Kidney glomerular epithelial cell (primary cell): ENCODE measurements at regions not wholly inside any gene's neighbourhood (a gene's known extent, or its start where the extent isn't known, plus 50 kb on each side); places are given as distances from the start of the nearest gene placed in this dataset.

Source experiments
- DNase-seq: peaks from one replicate; lab custom pipeline; 2025; lab: John Stamatoyannopoulos, UW

- DNase-seq, result no peak
These were observed 50.8 kb upstream of the INCENP start for GRCh38 chr11:62073061-62073460.

DNA sequence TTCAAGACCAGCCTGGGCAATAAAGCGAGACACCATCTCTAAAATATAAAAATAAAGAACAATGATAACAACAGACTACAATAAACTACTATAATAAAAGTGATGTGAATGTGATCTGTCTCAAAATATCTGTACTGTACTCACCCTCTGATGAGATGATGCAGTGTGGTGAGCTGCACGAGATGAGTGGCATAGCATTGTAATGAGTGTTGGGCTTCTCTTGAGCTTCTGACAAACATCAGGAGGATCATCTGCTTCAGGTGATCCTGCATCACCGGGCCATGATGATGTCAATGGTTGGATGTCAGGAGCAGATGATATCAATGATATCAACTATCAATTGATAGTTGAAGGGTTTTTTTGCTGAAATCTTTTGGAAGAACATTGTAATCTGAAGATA lies 52.4 kb upstream of the INCENP start:
- DNase-seq, result no peak

- no peak for DNase-seq
These were observed 53.6 kb upstream of the INCENP start for GRCh38 chr11:62069986-62070919.

GRCh38 chr11:62069374-62069773 lies 54.4 kb upstream of the INCENP start:
- DNase-seq, result no peak

DNA sequence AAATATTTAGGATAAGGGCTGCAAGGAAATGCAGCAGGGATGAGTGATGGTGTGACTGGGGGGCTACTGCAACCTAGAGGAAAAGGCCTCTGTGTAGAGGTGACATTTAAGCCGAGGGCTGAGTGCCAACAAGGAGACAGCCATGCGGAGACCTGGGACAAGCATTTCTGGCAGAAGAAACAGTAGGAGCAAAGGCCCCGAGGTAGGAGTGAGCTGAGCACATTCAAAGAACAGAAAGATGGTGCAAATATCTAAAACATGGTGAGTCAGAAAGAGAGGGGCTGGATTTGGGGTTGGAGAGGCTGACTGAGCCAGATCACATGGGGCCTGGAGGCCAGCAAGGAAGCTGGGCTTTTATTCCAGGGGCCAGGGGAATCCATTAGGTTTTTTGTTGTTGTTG lies 55.1 kb upstream of the INCENP start:
- no peak for DNase-seq

DNA sequence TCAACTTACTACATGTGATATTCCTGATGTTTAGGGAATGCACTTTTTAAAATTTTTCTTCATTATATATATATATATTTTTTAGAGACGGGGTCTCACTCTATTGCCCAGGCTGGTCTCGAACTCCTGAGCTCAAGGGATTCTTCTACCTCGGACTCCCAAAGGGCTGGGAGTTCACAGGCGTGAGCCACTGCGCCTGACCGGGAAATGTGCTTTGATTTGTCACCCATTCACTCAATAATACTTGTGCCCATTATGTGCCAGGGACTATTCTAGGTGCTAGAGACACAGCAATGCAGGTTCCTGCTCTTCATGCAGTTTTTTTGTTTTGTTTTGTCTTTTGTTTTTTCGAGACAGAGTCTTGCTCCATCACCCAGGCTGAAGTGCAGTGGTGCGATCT lies 56.1 kb upstream of the INCENP start:
- DNase-seq, result no peak

- DNase-seq, result no peak
These were observed 59.6 kb upstream of the INCENP start for GRCh38 chr11:62064221-62064620.

GRCh38 chr11:62062223-62062861 lies 61.5 kb upstream of the INCENP start:
- no peak for DNase-seq

DNA sequence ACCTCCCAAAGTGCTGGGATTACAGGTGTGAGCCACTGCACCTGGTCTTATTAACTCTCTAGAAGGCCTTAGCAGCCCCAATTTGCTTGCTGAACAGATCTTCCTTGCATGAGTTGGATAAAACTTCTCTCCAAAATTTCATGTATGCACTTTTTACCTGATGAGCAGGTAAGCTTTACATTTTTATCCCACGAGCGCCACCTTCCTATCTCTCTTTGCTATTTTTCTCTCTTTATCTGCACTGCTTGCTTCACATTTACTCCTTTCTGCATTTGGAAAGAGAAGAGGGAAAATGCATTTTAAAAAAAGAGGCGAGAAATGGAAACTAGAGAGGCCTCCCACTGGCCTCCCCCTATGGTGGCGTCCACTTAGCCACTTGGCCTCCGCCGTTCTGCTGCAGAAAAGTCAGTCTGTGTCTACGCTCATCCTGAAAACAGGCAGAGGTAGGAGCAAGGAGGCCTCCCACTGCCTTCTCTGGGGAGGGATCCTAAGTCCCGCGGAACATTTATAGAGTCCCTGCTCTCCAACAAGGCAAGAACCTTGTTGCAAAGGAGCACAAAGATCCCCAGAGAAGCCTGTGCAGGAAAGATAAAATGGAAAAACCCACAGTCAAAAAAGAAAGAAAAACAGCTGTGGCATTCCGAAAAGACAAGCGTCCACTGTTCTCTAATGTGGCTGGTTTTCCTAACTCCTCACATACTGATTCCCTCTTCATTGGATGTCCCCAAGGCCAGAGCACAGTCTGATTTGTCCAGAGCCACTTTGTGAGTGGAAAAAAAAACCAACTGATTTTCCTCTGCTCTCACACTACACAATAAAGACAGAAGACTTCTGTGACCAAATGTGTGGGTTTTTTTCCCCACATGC lies 62.2 kb upstream of the INCENP start:
- DNase-seq, result no peak

- DNase-seq, result no peak
These were observed 66.7 kb upstream of the INCENP start for GRCh38 chr11:62057069-62057468.

- DNase-seq, result no peak
These were observed 67.8 kb upstream of the INCENP start for GRCh38 chr11:62055970-62056369.

- DNase-seq, result no peak
These were observed 69.2 kb upstream of the INCENP start for GRCh38 chr11:62054484-62055121.

- DNase-seq, result no peak
These were observed 69.7 kb upstream of the INCENP start for GRCh38 chr11:62054081-62054480.

GRCh38 chr11:62050716-62051115 lies 73.1 kb upstream of the INCENP start:
- no peak for DNase-seq

DNA sequence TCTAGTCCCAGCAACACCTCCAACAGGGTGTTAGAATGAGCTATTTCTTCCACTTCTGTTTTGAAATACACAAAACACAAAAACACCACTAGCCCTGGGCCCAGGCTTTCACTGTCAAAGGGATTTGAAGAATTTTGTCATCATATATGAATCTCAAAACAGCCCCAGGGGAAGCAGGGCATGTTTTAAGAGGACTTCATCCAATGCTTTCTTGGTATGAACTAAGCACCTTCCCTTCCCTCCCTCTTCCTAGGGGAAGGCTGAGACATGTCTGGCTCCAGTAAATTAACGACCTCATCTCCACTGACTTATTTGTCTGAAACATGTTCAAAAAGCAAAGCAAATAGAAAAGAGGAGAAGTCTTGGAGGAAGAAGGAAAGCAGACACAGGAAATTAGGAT lies 75.7 kb upstream of the INCENP start:
- DNase-seq, result peak; percentile 19

GRCh38 chr11:62046568-62047100 lies 77.2 kb upstream of the INCENP start:
- DNase-seq, result no peak

DNA sequence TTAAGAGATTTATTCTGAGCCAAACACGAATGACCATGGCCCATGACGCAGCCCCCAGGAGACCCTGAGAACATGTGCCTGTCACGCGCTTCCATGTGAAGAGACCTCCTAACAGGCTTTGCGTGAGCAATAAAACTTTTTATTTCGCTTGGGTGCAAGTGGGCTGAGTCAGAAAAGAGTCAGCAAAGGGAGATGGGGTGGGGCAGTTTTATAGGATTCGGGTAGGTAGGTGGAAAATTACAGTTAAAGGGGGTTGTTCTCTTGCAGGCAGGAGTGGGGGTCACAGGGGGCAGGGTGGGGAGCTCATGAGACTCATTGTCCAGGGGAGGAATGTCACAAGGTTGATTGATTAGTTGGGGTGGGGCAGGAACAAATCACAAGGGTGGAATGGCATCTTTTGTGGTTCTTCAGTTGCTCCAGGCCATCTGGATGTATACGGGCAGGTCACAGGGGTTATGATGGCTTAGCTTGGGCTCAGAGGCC lies 77.2 kb upstream of the FTH1 start:
- no peak for DNase-seq

GRCh38 chr11:62035293-62035692 lies 67.9 kb upstream of the FTH1 start:
- no peak for DNase-seq

GRCh38 chr11:62034036-62034338 lies 66.6 kb upstream of the FTH1 start:
- DNase-seq, result no peak

DNA sequence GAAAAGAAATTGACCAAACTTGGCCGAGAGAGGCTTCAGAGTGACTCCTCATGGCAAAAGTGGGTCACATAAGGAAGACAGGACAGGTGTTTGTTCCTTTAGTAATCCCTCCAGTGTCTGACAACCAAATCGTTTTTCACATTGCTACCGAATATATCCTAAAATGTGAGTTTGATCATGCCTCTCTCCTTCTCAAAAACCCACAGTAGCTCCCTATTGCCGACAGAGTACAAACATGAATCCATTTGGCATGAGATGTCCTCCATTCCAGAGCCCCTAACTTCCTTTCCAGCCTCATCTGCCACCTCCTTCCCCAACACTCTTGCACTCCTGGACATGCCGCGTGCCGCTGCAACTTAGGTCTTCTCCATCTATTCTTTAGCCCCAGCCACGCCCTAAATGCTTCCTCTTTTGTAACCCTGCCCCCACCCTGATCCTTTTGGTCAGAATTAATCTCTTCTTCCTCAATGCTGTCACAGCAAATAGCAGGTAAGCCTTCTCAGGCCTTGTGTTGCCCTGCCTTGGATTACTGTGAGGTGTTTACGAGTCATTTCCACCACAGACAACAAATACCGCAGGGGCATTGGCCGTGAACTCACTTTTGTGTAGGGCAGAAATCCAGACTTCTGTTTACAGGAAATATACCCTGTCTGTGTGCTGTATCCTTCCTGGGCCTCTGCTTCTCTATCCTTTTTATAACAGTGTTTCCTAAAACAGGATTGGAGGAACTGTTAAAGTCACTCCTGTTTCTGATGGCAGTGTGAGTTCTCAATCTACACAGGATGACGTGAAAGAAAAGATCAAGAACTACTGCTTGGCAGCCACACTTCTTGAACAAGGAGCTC lies 66.0 kb upstream of the FTH1 start:
- DNase-seq, result peak; percentile 37
